ENCODE measurements at regions not wholly inside any gene's neighbourhood (a gene's known extent, or its start where the extent isn't known, plus 50 kb on each side); places are given as distances from the start of the nearest gene placed in this dataset.

DNA sequence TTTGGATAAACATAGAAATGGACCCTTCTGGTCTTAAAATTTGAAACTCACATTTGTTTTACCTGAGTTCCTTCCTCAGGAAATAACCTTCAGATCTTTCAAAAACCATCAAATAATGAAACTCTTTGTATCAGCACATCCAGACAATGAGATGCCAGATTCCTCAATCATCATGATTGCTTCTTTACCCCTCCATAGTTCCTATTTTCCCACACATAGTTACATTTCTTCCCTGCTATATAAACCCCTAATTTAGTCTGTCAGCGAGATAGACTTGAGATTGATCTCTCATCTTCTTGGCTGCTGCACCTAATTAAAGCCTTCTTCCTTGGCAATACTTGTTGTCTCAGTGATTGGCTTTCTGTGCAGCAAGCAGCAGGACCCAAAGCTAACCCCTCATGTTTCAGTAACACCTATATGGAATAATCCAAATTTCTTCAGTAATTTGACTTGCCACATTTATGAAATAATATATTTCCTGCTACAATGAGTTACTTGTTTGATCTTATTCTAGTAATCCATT lies 83.9 kb upstream of the BANK1 start:
- TF ChIP-seq, protein P1, sequence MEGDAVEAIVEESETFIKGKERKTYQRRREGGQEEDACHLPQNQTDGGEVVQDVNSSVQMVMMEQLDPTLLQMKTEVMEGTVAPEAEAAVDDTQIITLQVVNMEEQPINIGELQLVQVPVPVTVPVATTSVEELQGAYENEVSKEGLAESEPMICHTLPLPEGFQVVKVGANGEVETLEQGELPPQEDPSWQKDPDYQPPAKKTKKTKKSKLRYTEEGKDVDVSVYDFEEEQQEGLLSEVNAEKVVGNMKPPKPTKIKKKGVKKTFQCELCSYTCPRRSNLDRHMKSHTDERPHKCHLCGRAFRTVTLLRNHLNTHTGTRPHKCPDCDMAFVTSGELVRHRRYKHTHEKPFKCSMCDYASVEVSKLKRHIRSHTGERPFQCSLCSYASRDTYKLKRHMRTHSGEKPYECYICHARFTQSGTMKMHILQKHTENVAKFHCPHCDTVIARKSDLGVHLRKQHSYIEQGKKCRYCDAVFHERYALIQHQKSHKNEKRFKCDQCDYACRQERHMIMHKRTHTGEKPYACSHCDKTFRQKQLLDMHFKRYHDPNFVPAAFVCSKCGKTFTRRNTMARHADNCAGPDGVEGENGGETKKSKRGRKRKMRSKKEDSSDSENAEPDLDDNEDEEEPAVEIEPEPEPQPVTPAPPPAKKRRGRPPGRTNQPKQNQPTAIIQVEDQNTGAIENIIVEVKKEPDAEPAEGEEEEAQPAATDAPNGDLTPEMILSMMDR (IDR thresholded peaks at IDR 0.05), result no peak
- TF ChIP-seq ATF3 (CRISPR knock-in tag; conservative IDR thresholded peaks at IDR 0.05) (no peak), GTF2I (CRISPR knock-in tag; conservative IDR thresholded peaks at IDR 0.05) (no peak), SMAD4 (CRISPR knock-in tag; IDR thresholded peaks at IDR 0.05) (no peak), MAX (CRISPR knock-in tag; IDR thresholded peaks at IDR 0.05) (no peak), CBFB (CRISPR knock-in tag; IDR thresholded peaks at IDR 0.05; ENCODE audit: low read depth) (no peak), ELF4 (CRISPR knock-in tag; IDR thresholded peaks at IDR 0.05; ENCODE audit: low read depth) (no peak), ZNF671 (CRISPR knock-in tag; IDR thresholded peaks at IDR 0.05) (no peak), OVOL2 (CRISPR knock-in tag; IDR thresholded peaks at IDR 0.05; ENCODE audit: borderline replicate concordance) (no peak), TEAD1 (CRISPR knock-in tag; IDR thresholded peaks at IDR 0.05) (no peak)
- TF ChIP-seq, protein P2, sequence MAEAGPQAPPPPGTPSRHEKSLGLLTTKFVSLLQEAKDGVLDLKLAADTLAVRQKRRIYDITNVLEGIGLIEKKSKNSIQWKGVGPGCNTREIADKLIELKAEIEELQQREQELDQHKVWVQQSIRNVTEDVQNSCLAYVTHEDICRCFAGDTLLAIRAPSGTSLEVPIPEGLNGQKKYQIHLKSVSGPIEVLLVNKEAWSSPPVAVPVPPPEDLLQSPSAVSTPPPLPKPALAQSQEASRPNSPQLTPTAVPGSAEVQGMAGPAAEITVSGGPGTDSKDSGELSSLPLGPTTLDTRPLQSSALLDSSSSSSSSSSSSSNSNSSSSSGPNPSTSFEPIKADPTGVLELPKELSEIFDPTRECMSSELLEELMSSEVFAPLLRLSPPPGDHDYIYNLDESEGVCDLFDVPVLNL (CRISPR knock-in tag; IDR thresholded peaks at IDR 0.05; ENCODE audit: borderline replicate concordance, low read depth), result no peak
- TF ChIP-seq, protein P3, sequence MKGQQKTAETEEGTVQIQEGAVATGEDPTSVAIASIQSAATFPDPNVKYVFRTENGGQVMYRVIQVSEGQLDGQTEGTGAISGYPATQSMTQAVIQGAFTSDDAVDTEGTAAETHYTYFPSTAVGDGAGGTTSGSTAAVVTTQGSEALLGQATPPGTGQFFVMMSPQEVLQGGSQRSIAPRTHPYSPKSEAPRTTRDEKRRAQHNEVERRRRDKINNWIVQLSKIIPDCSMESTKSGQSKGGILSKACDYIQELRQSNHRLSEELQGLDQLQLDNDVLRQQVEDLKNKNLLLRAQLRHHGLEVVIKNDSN (CRISPR knock-in tag; IDR thresholded peaks at IDR 0.05), result no peak
